ENCODE measurements at regions not wholly inside any gene's neighbourhood (a gene's known extent, or its start where the extent isn't known, plus 50 kb on each side); places are given as distances from the start of the nearest gene placed in this dataset.

DNA sequence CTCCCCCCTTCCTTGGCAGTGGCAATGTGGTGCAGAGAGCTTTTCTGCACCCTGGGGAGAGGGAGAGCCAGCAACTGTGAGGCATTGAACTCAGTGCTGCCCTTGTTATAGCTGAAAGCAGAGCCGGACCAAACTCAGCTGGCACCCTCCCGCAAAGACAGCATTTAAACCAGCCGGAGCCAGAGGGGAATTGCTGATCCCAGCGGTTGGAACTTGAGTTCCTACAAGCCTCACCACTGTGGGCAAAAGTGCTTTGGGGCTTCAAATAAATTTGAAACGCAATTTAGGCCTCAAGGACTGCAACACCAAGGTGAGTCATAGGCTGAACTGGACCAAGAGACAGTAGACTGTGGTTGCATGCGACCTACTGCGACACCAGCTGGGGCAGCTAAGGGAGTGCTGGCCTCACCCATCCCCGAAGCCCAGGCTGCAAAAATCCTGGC, 207.6 kb upstream of the CDKN2B start:
- H4K8ac ChIP-seq (replicated peaks; ENCODE audit: insufficient read length, low read depth, low read length), result no peak overlapping the region
- H3K56ac ChIP-seq (ENCODE audit: insufficient read length, low read depth, low read length), result no peak overlapping the region
- TF ChIP-seq, protein P1, sequence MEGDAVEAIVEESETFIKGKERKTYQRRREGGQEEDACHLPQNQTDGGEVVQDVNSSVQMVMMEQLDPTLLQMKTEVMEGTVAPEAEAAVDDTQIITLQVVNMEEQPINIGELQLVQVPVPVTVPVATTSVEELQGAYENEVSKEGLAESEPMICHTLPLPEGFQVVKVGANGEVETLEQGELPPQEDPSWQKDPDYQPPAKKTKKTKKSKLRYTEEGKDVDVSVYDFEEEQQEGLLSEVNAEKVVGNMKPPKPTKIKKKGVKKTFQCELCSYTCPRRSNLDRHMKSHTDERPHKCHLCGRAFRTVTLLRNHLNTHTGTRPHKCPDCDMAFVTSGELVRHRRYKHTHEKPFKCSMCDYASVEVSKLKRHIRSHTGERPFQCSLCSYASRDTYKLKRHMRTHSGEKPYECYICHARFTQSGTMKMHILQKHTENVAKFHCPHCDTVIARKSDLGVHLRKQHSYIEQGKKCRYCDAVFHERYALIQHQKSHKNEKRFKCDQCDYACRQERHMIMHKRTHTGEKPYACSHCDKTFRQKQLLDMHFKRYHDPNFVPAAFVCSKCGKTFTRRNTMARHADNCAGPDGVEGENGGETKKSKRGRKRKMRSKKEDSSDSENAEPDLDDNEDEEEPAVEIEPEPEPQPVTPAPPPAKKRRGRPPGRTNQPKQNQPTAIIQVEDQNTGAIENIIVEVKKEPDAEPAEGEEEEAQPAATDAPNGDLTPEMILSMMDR (conservative IDR thresholded peaks at IDR 0.05), result no peak
- H3K23ac ChIP-seq (ENCODE audit: insufficient read length, low read depth, low read length), result no peak overlapping the region
- no peaks in the 10 kb centered on the region for H3K27me3 ChIP-seq (ENCODE audit: insufficient read depth, low read length)
- Mint-ChIP-seq H3K27me3 (ENCODE audit: low read depth) (no peaks in the 10 kb centered on the region), H3K4me1 (peaks cover 2 to 9% of the 10 kb centered on the region in 2 experiments; a peak in 3 of 4 replicates), H3K4me3 (no peak overlapping the region), H3K36me3 (ENCODE audit: insufficient read depth in 1 of 3, low read depth in 3 of 3) (no peaks in the 10 kb centered on the region; a peak in 1 of 7 replicates), H3K27ac (peak overlapping the region in 1 of 3 experiments; percentile 4; a peak in 1 of 7 replicates), H3K9me3 (peaks cover 4 to 5% of the 10 kb centered on the region in 2 experiments)
- no peak overlapping the region for H2BK5ac ChIP-seq (ENCODE audit: insufficient read length, low read length)
- no peak overlapping the region for H3K27ac ChIP-seq (ENCODE audit: insufficient read length, low read depth, low read length)
- H3K79me1 ChIP-seq (ENCODE audit: insufficient read depth, low read depth, low read length, poor library complexity, severe bottlenecking), result no peaks in the 10 kb centered on the region
- no peak overlapping the region for H4K5ac ChIP-seq (ENCODE audit: insufficient read length, low read depth, low read length)
- H2BK12ac ChIP-seq (ENCODE audit: insufficient read length, low read depth, low read length), result no peak overlapping the region
- no peaks in the 10 kb centered on the region for H3K79me2 ChIP-seq (ENCODE audit: insufficient read depth, low read length)
- H2BK120ac ChIP-seq (ENCODE audit: low read depth, low read length, poor library complexity, severe bottlenecking), result no peak overlapping the region
- H2BK20ac ChIP-seq (ENCODE audit: low read depth, low read length, poor library complexity, severe bottlenecking), result no peak overlapping the region
- no peak overlapping the region for H3K14ac ChIP-seq (ENCODE audit: insufficient read depth, low read length)
- H4K91ac ChIP-seq (ENCODE audit: insufficient read length, low read depth, low read length), result no peak overlapping the region
- no peak overlapping the region for H2AFZ ChIP-seq (ENCODE audit: low read length)
- H3K4me1 ChIP-seq (ENCODE audit: insufficient read depth, low read length), result no peaks in the 10 kb centered on the region; the same call in 1 of the 2 replicates
- no peak overlapping the region for H3K4ac ChIP-seq (ENCODE audit: low read depth, low read length)
- no CpG with 5 or more reads among the region's 8 CpGs for WGBS (ENCODE audit: extremely low coverage, insufficient read length, low lambda C conversion rate)
- H3T11ph ChIP-seq (ENCODE audit: low read length), result no peak overlapping the region
- no peaks in the 10 kb centered on the region for H4K20me1 ChIP-seq (ENCODE audit: control insufficient read depth, insufficient read depth, insufficient read length)
- H2AK5ac ChIP-seq (ENCODE audit: insufficient read length, low read length), result no peak overlapping the region
- H3K23me2 ChIP-seq (ENCODE audit: insufficient read length, low read depth, low read length, poor library complexity, severe bottlenecking), result no peaks in the 10 kb centered on the region
- H2BK15ac ChIP-seq (ENCODE audit: low read depth, low read length), result no peak overlapping the region
- DNase-seq, result no peak
- no peak overlapping the region for H3K9ac ChIP-seq (ENCODE audit: extremely low read depth, insufficient read length, low read length)
- no peak overlapping the region for H3K4me2 ChIP-seq (ENCODE audit: insufficient read depth, insufficient read length, low read length)
- no peaks in the 10 kb centered on the region for H3K9me3 ChIP-seq (ENCODE audit: control insufficient read depth, low read depth, low read length)
- no peak overlapping the region for H3K18ac ChIP-seq (ENCODE audit: insufficient read length, low read depth, low read length)

All from H9 (cell line).